ENCODE measurements at regions not wholly inside any gene's neighbourhood (a gene's known extent, or its start where the extent isn't known, plus 50 kb on each side); places are given as distances from the start of the nearest gene placed in this dataset.

- H3K4me1 ChIP-seq (ENCODE audit: control insufficient read depth, insufficient read depth, low read length): no peaks in the 10 kb centered on the region
- H3K36me3 ChIP-seq (ENCODE audit: control insufficient read depth, insufficient read depth, low read length): no peaks in the 10 kb centered on the region
- H3K9ac ChIP-seq (ENCODE audit: low read length): no peak overlapping the region
- H3K27me3 ChIP-seq (ENCODE audit: control insufficient read depth, insufficient read depth, low read length): no peaks in the 10 kb centered on the region
- no peak overlapping the region for H3K4me3 ChIP-seq (ENCODE audit: low read length)
- no peak overlapping the region for H3K27ac ChIP-seq (ENCODE audit: low read depth, low read length)
These were observed 55.2 kb downstream of the IRX2 start for GRCh38 chr5:2696156-2696807.

DNA sequence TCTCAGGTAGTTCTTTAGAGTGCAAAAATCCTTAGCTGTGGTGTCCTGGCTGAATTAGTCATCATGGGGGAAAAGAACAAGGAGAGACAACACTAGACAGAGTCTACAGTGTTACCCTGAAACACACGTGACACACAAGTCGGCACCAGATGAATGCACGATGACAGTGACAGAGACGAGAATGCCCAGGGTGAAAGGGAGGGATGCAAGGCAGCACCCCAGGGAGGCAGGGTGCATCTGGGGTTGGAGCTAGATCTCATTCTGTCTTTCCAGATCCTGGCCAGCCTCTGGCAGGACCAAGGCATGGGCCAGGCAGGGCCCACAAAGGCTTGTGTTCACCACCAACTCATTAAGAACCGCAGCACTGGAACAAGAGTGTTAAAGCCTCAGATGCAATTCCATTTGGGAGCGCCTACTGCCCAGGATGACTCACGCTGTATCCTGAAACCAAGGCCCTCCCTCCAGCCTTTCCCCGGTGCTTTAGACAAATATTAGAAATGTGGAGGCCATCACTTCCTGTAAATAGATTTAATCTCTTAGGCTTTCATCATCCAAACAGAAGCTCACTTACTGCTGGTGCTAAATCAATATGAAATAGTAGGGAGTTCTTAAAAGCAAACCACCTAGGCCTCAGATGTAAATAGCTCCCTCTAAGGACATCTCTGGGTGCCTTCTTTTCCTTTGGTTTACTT lies 56.1 kb downstream of the IRX2 start:
- Histone ChIP-seq H3K4me3 (ENCODE audit: low read length) (no peak overlapping the region), H3K4me1 (ENCODE audit: control insufficient read depth, insufficient read depth, low read length) (no peaks in the 10 kb centered on the region), H3K36me3 (ENCODE audit: control insufficient read depth, insufficient read depth, low read length) (no peaks in the 10 kb centered on the region), H3K27me3 (ENCODE audit: control insufficient read depth, insufficient read depth, low read length) (no peaks in the 10 kb centered on the region), H3K9ac (ENCODE audit: low read length) (no peak overlapping the region), H3K27ac (ENCODE audit: low read depth, low read length) (no peak overlapping the region)

- H3K9ac ChIP-seq (ENCODE audit: low read length): no peak overlapping the region
These were observed 59.9 kb downstream of the IRX2 start for GRCh38 chr5:2691530-2691929.

GRCh38 chr5:2690293-2690692 lies 61.2 kb downstream of the IRX2 start:
- no peaks in the 10 kb centered on the region for H3K4me1 ChIP-seq (ENCODE audit: control insufficient read depth, insufficient read depth, low read length)
- no peaks in the 10 kb centered on the region for H3K36me3 ChIP-seq (ENCODE audit: control insufficient read depth, insufficient read depth, low read length)
- no peaks in the 10 kb centered on the region for H3K27me3 ChIP-seq (ENCODE audit: control insufficient read depth, insufficient read depth, low read length)
- no peak overlapping the region for H3K4me3 ChIP-seq (ENCODE audit: low read length)
- no peak overlapping the region for H3K9ac ChIP-seq (ENCODE audit: low read length)
- H3K27ac ChIP-seq (ENCODE audit: low read depth, low read length): no peak overlapping the region

More at GRCh38 chr5:2691530-2691929, 59.9 kb downstream of the IRX2 start:
- no peak overlapping the region for H3K4me3 ChIP-seq (ENCODE audit: low read length)
- no peak overlapping the region for H3K27ac ChIP-seq (ENCODE audit: low read depth, low read length)
- no peaks in the 10 kb centered on the region for H3K36me3 ChIP-seq (ENCODE audit: control insufficient read depth, insufficient read depth, low read length)
- no peaks in the 10 kb centered on the region for H3K27me3 ChIP-seq (ENCODE audit: control insufficient read depth, insufficient read depth, low read length)
- no peaks in the 10 kb centered on the region for H3K4me1 ChIP-seq (ENCODE audit: control insufficient read depth, insufficient read depth, low read length)

DNA sequence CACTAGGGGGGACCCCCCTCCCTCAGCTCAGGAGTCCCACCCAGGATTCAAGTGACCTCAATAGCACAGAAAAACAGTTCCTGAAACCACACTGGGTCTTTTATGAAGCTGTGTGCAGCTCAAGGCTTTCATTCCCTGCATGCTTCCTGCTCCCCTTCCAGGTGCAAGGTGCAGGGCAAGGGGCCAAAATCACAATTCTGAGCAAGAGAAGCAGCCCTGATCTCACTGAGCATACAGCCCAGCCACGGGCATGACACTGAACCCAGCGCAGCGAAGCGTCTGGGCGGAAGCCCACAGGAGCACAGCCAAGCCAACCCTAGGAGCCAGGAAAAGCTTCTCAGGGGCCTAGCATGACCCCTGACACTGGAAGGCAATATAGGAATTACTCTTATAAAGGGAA lies 62.9 kb downstream of the IRX2 start:
- Histone ChIP-seq H3K4me1 (ENCODE audit: control insufficient read depth, insufficient read depth, low read length) (no peaks in the 10 kb centered on the region), H3K36me3 (ENCODE audit: control insufficient read depth, insufficient read depth, low read length) (no peaks in the 10 kb centered on the region), H3K9ac (ENCODE audit: low read length) (no peak overlapping the region), H3K4me3 (ENCODE audit: low read length) (no peak overlapping the region), H3K27ac (ENCODE audit: low read depth, low read length) (no peak overlapping the region), H3K27me3 (ENCODE audit: control insufficient read depth, insufficient read depth, low read length) (no peaks in the 10 kb centered on the region)

DNA sequence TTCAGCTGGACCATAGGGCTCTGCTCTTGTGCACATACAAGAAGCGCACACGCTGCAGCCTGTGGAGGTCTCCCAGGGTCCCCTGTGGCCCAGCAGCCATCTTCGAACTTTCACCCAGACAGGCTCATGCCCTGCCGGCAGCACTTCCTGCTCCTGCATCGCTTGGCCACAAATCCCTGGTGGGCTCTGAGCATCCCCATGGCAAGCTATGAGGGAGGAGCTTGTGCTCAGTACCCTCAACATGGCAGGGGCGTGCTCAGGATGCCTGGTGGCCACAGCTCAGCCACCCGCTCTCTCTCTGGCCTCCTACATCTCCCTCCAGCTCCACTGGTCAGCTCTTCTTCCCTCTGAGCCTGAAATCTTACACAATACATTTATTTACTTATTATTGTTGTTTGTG lies 63.7 kb downstream of the IRX2 start:
- no peaks in the 10 kb centered on the region for H3K36me3 ChIP-seq (ENCODE audit: control insufficient read depth, insufficient read depth, low read length)
- no peaks in the 10 kb centered on the region for H3K27me3 ChIP-seq (ENCODE audit: control insufficient read depth, insufficient read depth, low read length)
- H3K4me3 ChIP-seq (ENCODE audit: low read length): no peak overlapping the region
- H3K9ac ChIP-seq (ENCODE audit: low read length): no peak overlapping the region
- no peak overlapping the region for H3K27ac ChIP-seq (ENCODE audit: low read depth, low read length)
- H3K4me1 ChIP-seq (ENCODE audit: control insufficient read depth, insufficient read depth, low read length): no peaks in the 10 kb centered on the region

- no peak overlapping the region for H3K9ac ChIP-seq (ENCODE audit: low read length)
- no peaks in the 10 kb centered on the region for H3K36me3 ChIP-seq (ENCODE audit: control insufficient read depth, insufficient read depth, low read length)
- H3K27ac ChIP-seq (ENCODE audit: low read depth, low read length): no peak overlapping the region
- no peaks in the 10 kb centered on the region for H3K27me3 ChIP-seq (ENCODE audit: control insufficient read depth, insufficient read depth, low read length)
- H3K4me1 ChIP-seq (ENCODE audit: control insufficient read depth, insufficient read depth, low read length): no peaks in the 10 kb centered on the region
- no peak overlapping the region for H3K4me3 ChIP-seq (ENCODE audit: low read length)
These were observed 65.0 kb downstream of the IRX2 start for GRCh38 chr5:2686321-2687124.

GRCh38 chr5:2685651-2686272 lies 65.7 kb downstream of the IRX2 start:
- Histone ChIP-seq H3K27ac (ENCODE audit: low read depth, low read length) (no peak overlapping the region), H3K36me3 (ENCODE audit: control insufficient read depth, insufficient read depth, low read length) (no peaks in the 10 kb centered on the region), H3K4me1 (ENCODE audit: control insufficient read depth, insufficient read depth, low read length) (no peaks in the 10 kb centered on the region), H3K4me3 (ENCODE audit: low read length) (no peak overlapping the region), H3K9ac (ENCODE audit: low read length) (no peak overlapping the region), H3K27me3 (ENCODE audit: control insufficient read depth, insufficient read depth, low read length) (no peaks in the 10 kb centered on the region)

- Histone ChIP-seq H3K27me3 (ENCODE audit: control insufficient read depth, insufficient read depth, low read length) (no peaks in the 10 kb centered on the region), H3K4me3 (ENCODE audit: low read length) (no peak overlapping the region), H3K36me3 (ENCODE audit: control insufficient read depth, insufficient read depth, low read length) (no peaks in the 10 kb centered on the region), H3K27ac (ENCODE audit: low read depth, low read length) (no peak overlapping the region), H3K9ac (ENCODE audit: low read length) (no peak overlapping the region), H3K4me1 (ENCODE audit: control insufficient read depth, insufficient read depth, low read length) (no peaks in the 10 kb centered on the region)
These were observed 66.9 kb downstream of the IRX2 start for GRCh38 chr5:2684606-2685005.

- H3K27me3 ChIP-seq (ENCODE audit: control insufficient read depth, insufficient read depth, low read length): no peaks in the 10 kb centered on the region
- no peak overlapping the region for H3K27ac ChIP-seq (ENCODE audit: low read depth, low read length)
- no peaks in the 10 kb centered on the region for H3K4me1 ChIP-seq (ENCODE audit: control insufficient read depth, insufficient read depth, low read length)
- H3K4me3 ChIP-seq (ENCODE audit: low read length): no peak overlapping the region
- no peaks in the 10 kb centered on the region for H3K36me3 ChIP-seq (ENCODE audit: control insufficient read depth, insufficient read depth, low read length)
- no peak overlapping the region for H3K9ac ChIP-seq (ENCODE audit: low read length)
These were observed 67.8 kb downstream of the IRX2 start for GRCh38 chr5:2683720-2684119.

DNA sequence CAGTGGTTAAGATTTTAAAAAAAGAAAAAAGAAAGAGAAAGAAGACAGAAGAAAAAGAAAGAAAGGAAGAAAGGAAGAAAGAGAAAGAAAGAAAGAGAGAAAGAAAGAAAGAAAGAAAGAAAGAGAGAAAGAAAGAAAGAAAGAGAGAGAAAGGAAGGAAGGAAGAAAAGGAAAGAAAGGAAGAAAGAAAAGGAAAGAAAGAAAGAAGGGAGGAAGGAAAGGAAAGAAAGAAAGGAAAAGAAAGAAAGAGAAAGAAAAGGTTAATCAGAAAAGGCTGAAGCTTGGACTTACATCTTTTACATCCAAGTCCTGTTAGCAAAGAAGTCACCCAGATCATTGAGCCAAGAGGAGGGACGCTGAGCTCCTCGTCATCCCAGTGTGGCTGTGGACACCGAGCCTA lies 70.0 kb downstream of the IRX2 start:
- Histone ChIP-seq H3K4me1 (ENCODE audit: control insufficient read depth, insufficient read depth, low read length) (no peaks in the 10 kb centered on the region), H3K36me3 (ENCODE audit: control insufficient read depth, insufficient read depth, low read length) (no peaks in the 10 kb centered on the region), H3K4me3 (ENCODE audit: low read length) (no peak overlapping the region), H3K27me3 (ENCODE audit: control insufficient read depth, insufficient read depth, low read length) (no peaks in the 10 kb centered on the region), H3K27ac (ENCODE audit: low read depth, low read length) (no peak overlapping the region), H3K9ac (ENCODE audit: low read length) (no peak overlapping the region)

DNA sequence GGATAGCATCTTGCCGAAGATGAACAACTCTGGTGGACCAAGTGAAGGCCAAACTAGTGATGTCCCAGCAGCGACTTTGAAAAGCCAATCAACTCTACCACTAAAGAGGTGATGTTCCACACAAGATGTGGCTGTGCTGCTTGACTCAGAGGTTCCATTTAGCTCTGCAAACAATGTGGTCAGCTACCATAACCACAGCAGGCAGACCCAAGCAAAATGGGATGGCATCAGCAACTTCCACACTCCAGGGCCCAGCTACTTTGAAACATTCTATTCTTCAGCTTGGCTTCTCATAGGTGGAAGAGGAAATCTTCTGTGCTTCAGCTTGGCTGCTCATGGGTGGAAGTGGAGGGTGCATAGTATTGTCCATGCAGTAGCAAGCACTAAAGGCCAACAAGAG lies 70.5 kb downstream of the IRX2 start:
- H3K27ac ChIP-seq (ENCODE audit: low read depth, low read length): no peak overlapping the region
- no peaks in the 10 kb centered on the region for H3K27me3 ChIP-seq (ENCODE audit: control insufficient read depth, insufficient read depth, low read length)
- no peaks in the 10 kb centered on the region for H3K4me1 ChIP-seq (ENCODE audit: control insufficient read depth, insufficient read depth, low read length)
- no peak overlapping the region for H3K9ac ChIP-seq (ENCODE audit: low read length)
- no peaks in the 10 kb centered on the region for H3K36me3 ChIP-seq (ENCODE audit: control insufficient read depth, insufficient read depth, low read length)
- no peak overlapping the region for H3K4me3 ChIP-seq (ENCODE audit: low read length)
